ENCODE measurements at regions not wholly inside any gene's neighbourhood (a gene's known extent, or its start where the extent isn't known, plus 50 kb on each side); places are given as distances from the start of the nearest gene placed in this dataset.

DNA sequence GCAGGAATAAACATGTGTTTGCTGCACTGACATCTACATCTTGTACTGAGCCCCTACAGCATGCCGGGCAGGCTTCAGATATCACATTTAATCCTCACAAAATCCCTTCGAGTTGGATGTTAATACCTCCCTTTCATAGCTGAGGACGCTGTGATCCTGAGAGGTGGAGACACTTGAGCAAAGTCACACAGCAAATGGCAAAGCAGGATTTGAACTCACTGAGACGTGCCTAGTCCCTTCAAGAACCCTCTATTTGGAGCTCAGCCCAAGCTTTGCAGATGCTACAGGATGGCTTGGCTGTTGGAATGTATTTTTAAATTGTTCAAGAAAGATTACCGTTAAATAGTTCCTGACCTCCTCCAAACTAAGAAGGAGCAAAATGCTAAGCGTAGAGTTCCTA is 64.6 kb upstream of the SLC6A6 start:
- H2BK12ac ChIP-seq (ENCODE audit: low read depth, low read length): no peak overlapping the region

More for the DNA sequence above, 64.6 kb upstream of the SLC6A6 start:
- no peak overlapping the region for H4K8ac ChIP-seq (ENCODE audit: extremely low read depth, insufficient read depth, low read length)
- H3K27ac ChIP-seq (ENCODE audit: low read depth, low read length): no peak overlapping the region
- H2AK5ac ChIP-seq (ENCODE audit: low read depth, low read length): no peak overlapping the region
- H4K91ac ChIP-seq (replicated peaks; ENCODE audit: insufficient read length, low read length): no peak overlapping the region
- ChIA-PET POLR2A (ENCODE audit: partially characterized antibody) (interaction anchor here (1.2 to 1.6 kb wide), 4 partner anchors 9 to 130 kb away, joined by 3 to 4 read pairs (median 3); no protein-coding TSS in a partner anchor), CTCF (ENCODE audit: partially characterized antibody) (interaction anchor here (0.9 to 3.2 kb wide), 7 partner anchors 9 to 61 kb away, joined by 3 to 11 read pairs (median 4); no protein-coding TSS in a partner anchor)
- WGBS, 2 experiments (ENCODE audit: extremely low coverage in 1 of 2, insufficient coverage in 1 of 2, insufficient read length in 1 of 2, insufficient replicate concordance in 2 of 2, low coverage in 1 of 2, low lambda C conversion rate in 2 of 2, missing lambda C conversion rate in 1 of 2): 77% methylated on average over 6 of the region's 6 CpGs; no CpG with 5 or more reads in 1 of the 2 experiments
- no peak overlapping the region for H2AFZ ChIP-seq (ENCODE audit: low read length)
- H4K5ac ChIP-seq (ENCODE audit: insufficient read length, low read depth, low read length): no peak overlapping the region
- no peak overlapping the region for H3K18ac ChIP-seq (ENCODE audit: extremely low read depth, low read length)
- H2BK20ac ChIP-seq (ENCODE audit: low read length): no peak overlapping the region
- H2BK120ac ChIP-seq (replicated peaks; ENCODE audit: low read depth, low read length): no peak overlapping the region
- H2BK15ac ChIP-seq (ENCODE audit: low read length): no peak overlapping the region
- H3K79me2 ChIP-seq (ENCODE audit: control insufficient read depth in 1 of 2, insufficient read depth in 2 of 2, low read length in 2 of 2): no peaks in the 10 kb centered on the region
- H3K23me2 ChIP-seq (ENCODE audit: low read depth, low read length): no peaks in the 10 kb centered on the region
- H3K4me3 ChIP-seq (ENCODE audit: extremely low read depth in 1 of 4, insufficient read depth in 2 of 4, low read depth in 3 of 4, low read length in 4 of 4): no peak overlapping the region
- H4K20me1 ChIP-seq (replicated peaks in 1 of 2; ENCODE audit: control insufficient read depth in 1 of 2, insufficient read depth in 2 of 2, low read length in 2 of 2): no peaks in the 10 kb centered on the region
- H3K56ac ChIP-seq (replicated peaks; ENCODE audit: insufficient read length, low read depth, low read length): no peak overlapping the region
- peaks cover 1 to 8% (median 3%) of the 10 kb centered on the region in 4 experiments; a peak in 6 of 7 replicates for H3K4me1 ChIP-seq (replicated peaks in 1 of 4; ENCODE audit: control insufficient read depth in 3 of 4, insufficient read depth in 4 of 4, low read length in 3 of 4)
- H3K23ac ChIP-seq (ENCODE audit: insufficient read length): no peak overlapping the region
- no peak for TF ChIP-seq ASH2L (IDR thresholded peaks at IDR 0.05; ENCODE audit: low read length)
- TF ChIP-seq USF2 (IDR thresholded peaks at IDR 0.05; ENCODE audit: low read length): no peak
- TF ChIP-seq CTCF (IDR thresholded peaks at IDR 0.05; ENCODE audit: control extremely low read depth in 1 of 3, insufficient read depth in 1 of 3, low read depth in 1 of 3, low read length in 3 of 3): no peak
- TF ChIP-seq CTBP2 (IDR thresholded peaks at IDR 0.05; ENCODE audit: borderline replicate concordance, insufficient read depth, insufficient read length, low read length): no peak
- TF ChIP-seq JUND (IDR thresholded peaks at IDR 0.05; ENCODE audit: low read length): no peak
- TF ChIP-seq SUZ12 (IDR thresholded peaks at IDR 0.05; ENCODE audit: low read length): no peak
- H3K14ac ChIP-seq (ENCODE audit: insufficient read length): no peak overlapping the region
- DNase-seq (ENCODE audit: low read depth in 1 of 2, low spot score in 2 of 2) (no peak), FAIRE-seq (no peak)
- no peaks in the 10 kb centered on the region for H3K36me3 ChIP-seq (ENCODE audit: control insufficient read depth in 2 of 4, insufficient read depth in 4 of 4, low read length in 3 of 4)
- H3K9ac ChIP-seq (replicated peaks in 1 of 4; ENCODE audit: extremely low read depth in 1 of 4, low read depth in 3 of 4, low read length in 3 of 4): no peak overlapping the region
- peaks cover 0 to 3% (median 0%) of the 10 kb centered on the region in 4 experiments; a peak in 2 of 7 replicates for H3K27me3 ChIP-seq (replicated peaks in 1 of 4; ENCODE audit: control insufficient read depth in 3 of 4, extremely low read depth in 1 of 4, insufficient read depth in 3 of 4, low read length in 3 of 4)
- no peaks in the 10 kb centered on the region for H3K9me3 ChIP-seq (ENCODE audit: insufficient read depth in 2 of 2, low read depth in 1 of 2, low read length in 1 of 2)
- no peaks in the 10 kb centered on the region for H3K79me1 ChIP-seq (ENCODE audit: low read depth, low read length)
- no peak overlapping the region for H3K4ac ChIP-seq (replicated peaks; ENCODE audit: insufficient read length, low read depth, low read length)
- no peak overlapping the region for H2BK5ac ChIP-seq (ENCODE audit: low read depth, low read length)
- no peak overlapping the region for H3K4me2 ChIP-seq (ENCODE audit: insufficient read depth in 1 of 2, low read depth in 2 of 2, low read length in 2 of 2)

Measured in H1 (cell line).